GM19023 (cell line): ENCODE measurements at regions not wholly inside any gene's neighbourhood (a gene's known extent, or its start where the extent isn't known, plus 50 kb on each side); places are given as distances from the start of the nearest gene placed in this dataset.

ENCODE experiments used
- ATAC-seq: cut with Tn5 transposase; IDR thresholded peaks from one replicate; pipeline ENCODE4 v1.9.1; 2021; ENCODE audit warnings: mild to moderate bottlenecking, moderate library complexity; ENCODE audit not compliant: unreplicated experiment

DNA sequence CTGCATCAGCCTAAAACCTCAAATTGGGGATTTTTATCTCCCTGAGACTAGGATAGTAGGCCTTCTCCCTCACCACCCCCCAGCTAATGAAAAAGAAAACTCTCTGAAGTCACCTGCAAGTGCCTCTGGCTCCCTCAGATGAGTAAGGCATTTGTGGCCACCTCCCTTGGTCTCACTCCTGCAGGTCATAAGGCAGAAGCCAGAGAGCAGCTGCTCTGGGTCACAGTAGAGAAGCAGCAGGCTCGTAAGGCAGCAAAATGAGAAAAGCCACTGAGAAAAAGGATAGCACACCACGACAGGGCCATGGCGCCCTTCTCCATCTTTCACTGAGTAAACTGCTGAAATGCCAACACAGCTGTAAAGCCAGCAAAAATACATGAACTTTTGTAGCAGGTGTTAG is 296.7 kb upstream of the DPH6 start:
- no peak for ATAC-seq

DNA sequence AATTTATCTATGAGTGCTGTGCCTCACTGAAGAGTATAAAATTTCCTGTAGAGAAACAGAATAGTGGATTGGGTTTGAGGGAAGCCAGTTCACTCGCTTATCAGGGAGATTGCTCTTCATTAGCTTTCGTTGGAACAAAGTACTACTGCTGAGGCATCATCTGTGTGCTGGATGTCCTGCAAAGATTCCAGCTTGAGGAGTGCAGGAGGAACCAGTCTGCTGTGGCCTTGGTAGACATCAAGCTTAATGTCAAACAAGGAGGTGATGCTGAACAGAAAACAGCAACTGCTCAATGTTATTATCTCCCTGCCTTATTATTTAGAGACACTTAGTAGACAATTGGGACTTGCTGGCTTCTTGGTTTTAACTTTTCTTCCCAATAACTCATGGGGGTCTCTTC is 297.5 kb upstream of the DPH6 start:
- no peak for ATAC-seq

DNA sequence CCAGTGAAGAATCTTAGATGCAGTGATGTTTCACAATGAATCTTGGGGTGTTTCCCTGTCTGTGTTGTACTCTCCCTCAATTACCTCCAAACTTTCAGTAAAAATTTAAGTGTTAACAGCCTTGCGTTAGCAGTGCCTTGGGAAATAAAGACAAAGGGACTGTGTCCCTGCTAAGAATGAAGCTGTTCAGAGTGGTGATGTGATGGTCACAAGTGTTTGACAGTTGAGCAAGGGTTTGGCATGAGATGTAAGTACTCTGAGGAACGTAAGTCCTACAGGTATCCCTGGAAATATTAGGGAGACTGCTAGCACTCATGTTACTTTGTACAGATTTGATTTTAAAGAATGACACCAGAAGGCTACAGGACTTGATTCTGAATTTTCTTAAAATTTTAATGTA is 304.3 kb upstream of the DPH6 start:
- ATAC-seq: no peak

DNA sequence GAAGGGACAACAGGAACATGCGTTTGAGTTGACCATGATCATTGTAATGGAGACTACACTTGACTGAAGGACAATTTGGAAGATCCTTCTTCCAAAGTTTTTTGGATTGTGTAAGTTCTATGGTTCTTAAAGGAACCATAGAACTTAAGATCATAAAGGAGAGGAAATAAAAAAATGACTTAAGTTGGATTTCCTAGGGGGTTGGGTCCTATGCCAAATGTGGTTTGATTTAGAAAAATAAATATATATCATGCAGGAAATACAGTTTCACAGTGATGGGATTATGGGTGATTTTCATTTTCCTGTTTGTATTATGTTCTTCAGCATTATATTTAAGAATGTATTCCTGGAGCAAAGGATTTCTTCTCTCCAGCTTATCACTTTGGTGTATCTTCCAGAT is 305.5 kb upstream of the DPH6 start:
- ATAC-seq: no peak

DNA sequence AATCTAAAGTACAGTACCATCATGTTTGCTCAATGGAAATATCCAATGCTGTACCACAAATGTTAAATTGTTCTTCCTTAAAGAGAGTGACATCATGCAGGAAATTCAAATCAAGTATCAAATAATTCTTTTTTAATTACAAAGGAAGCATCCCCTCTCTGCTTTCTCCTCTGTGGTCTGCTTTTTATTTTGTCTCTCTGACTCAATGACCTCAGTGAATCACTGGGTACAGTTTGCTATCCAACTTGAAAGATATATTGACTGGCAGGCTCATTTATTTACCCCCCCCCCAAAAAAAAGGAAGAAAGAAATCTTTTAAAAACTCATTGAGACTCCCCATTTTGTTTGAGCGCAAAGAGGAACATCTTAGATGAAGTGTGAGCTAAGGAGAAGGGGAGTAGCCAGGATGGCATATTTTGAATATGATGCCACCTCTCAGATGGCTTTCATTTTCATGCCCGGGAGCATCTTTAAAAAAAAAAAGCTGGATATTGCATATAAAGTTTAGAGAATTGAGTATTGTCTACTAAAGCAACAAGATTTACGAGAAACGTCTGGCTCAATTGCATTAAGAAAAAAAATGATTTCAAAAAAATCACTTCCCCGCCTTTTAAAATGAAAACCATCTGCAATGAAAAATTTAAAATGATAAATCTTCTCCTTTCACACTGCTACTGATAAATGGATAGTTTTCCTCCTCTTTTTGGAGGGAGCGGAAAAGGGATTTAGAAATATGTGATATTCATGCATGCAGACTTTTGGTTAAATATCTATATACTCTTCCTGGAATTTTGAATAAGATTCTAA is 307.1 kb upstream of the DPH6 start:
- ATAC-seq: no peak

DNA sequence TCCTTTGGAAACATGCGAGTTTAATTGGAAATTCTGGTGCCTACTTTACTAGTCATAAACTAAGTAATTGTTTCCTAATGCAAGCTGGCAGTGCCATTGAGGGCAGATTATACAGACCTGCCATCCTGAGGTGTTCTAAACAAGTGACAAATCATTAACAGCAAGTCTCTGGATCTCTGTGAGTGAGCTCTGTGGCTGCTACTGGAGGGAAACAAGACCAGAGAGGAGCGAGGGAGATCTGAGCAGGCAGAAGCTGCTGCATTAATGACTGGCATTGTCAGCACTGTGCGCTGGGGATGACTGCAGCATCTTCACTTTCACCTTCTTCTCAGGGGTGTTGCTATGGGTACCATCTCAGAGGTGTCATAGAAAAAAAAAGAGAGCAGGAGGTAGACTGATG is 308.4 kb upstream of the DPH6 start:
- ATAC-seq: no peak

DNA sequence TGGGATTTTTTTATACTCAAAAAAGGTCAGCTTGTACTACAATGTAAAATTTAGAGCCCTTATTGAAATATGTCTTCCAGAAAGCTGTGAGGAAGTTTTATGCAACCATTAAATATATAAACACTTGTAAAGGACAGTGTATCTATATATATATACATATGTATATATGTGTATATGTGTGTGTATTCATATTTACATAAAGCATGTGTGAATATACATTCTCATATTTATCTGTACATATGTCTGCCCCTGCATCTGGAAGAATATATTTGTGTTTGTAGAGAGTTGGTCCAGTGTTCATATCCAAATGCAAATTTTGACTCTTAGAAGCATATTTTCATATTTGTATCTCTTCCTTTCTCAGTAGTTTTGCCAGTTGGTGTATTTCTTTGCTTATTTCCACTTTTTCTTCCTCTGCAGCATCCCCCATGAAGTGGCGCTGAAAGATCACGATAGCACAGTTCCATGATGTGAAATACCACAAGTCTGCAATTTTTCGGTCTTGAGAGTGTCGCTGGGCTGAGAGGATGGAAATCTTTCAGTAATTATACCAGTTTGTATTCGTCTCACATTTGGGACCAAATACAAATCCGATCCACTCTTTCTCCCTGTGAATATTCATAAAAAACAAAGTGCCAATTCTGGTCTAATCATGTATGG is 311.7 kb upstream of the DPH6 start:
- no peak for ATAC-seq

DNA sequence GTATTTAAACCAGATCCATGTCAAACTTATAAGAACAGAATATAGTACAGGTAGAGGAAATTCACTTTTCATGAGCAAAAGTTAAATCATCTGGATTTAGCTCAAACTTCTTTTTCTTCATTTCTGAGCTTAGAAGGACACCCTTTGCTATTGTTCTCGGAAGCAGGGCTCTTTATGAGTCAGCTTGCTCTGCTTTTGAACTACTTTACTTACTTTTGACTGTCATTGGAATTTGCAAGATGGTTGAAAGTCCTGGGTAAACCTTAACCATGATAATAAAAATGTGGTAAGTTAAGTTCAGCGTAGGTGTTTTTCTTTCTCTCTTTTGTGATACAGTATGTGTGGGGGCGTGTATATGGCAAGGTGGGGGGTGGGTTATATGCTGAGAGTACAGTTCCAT is 312.7 kb upstream of the DPH6 start:
- ATAC-seq: no peak

DNA sequence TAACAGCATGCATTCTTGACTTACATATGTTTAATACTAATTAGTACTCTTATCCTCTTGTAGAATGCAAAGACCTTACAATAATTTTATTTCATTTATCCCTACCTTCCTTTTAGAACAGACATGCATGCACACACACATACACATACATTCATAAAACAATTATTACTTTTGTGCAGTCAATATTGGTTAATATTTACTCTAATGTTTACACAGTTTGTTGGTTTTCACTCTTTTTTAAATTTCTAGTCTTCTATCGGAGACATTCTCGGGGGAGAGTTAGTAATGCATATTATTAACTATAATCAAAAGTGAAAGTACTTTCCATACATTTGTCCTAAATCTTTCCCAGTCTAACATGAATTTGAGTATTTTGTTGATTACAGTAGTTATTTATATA is 317.7 kb upstream of the DPH6 start:
- no peak for ATAC-seq

DNA sequence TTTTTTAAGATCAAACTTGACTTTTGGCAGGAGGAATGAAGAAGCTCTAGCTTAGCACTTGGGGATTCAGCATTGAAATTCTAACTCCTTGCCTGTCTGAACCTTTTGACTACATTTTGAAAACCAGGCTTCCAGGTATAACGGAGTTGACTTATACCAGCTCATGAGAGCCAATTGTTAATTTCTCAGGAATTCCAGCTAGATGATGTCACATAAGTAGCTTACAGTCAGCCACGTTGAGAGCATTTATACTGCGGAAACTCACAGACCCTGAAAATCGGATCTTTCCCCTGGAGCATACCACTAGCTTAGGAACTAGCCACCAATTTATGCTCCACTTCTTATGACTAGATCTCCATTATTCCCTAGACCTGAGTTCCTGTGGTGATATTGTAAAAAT is 321.4 kb upstream of the DPH6 start:
- ATAC-seq: no peak

DNA sequence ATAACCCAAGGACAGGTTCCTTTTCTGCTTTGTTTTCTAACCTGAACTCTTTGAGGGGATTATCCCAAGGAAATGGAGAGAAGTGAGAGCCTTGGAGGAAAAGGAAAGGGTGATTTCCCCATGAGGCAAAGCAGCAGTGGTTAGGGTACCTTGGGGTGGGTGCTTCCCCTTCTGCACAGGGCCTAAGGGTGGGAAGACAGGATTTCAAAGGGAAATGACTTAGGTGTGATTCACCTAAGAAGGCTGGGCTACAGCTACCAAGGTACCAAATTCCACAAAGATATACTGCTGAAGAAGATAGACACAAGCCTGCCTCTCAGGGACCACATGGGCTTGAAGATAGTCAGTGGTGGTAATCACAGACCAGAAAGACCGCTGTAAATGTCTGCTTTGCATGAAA is 325.3 kb upstream of the DPH6 start:
- no peak for ATAC-seq

DNA sequence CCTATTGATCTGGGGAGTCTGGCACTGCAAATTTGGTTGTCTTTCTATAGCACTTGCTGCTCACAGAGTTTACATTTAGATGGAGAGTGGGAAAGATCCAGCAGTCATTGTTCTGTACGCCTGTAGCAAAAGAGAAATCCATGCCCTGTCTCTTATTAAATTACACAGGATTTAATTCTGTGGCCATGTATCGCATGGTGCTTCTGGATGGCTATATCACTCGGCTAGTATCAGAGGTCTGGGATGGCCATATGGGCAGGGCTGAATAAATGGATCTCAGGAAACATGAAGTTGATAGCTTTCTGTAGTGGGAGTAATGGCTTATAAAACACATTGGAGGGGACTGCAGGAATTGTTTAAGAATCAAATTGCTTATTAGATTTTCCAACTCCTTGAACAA is 325.8 kb upstream of the DPH6 start:
- no peak for ATAC-seq

DNA sequence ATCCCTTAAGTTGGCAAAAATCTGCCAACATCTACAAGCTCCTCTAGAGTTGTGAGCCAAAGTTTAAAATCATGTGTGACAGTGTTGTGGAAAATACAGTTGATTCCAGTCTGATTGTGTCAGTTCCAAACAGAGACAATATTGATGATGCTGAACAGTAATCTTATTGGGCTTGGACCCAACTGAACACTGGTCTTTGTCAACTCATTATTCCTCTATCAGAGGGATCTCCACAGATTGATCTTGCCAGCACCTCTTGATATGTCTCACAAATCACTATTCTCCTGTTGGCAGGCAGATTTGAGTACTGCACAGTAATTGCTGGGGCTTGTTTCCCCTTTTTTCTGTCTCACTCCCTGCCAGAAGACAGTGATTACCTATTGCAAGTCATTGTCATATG is 326.6 kb upstream of the DPH6 start:
- ATAC-seq: no peak

DNA sequence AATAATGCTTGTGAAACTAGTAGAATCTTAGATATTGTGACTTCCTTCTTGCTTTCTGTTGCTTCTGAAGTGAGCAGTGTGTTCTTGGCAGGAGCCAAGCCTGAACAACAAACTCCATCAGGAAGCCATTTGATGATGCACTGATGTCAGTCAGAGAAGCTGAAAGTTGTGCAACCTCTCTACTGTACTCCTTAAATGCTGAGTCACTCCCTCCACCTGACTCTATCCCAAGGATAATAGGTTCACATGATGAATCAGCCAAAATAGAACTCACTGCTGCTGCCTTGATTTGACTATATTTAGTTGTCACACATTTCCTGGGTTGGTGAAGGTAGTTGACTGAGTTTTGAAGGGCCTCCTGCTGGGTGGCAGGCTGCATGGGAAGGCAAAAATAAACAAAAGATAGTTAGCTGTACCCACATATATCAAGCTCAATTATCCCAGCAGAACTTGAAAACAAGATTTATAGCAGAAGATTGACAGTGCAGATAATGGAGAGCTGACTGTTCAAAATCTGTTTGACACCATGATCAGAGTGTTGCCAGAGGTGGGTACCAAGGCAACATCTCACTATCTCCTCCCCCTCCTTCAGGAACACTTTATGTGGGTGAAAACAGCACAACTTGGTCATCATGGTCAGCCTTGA is 328.4 kb upstream of the DPH6 start:
- ATAC-seq: no peak

DNA sequence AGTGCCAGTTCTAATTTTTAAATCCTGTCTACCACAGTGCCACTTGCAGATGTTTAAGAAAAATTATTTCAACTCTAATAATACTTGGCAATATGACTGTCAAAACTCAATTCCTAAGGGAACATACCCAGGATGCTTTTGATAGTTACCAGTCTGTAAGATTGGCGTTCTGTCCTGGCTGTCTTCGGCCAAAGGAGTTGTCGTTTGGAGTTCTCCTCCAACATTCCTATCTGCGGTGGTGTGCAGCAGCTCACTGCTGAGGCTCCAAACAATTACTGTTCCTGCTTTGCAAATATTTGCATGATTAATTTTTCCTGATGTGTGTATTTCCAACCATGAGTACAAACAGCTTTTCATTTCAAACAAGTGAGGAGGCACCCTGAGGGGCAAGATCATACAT is 330.8 kb upstream of the DPH6 start:
- no peak for ATAC-seq

DNA sequence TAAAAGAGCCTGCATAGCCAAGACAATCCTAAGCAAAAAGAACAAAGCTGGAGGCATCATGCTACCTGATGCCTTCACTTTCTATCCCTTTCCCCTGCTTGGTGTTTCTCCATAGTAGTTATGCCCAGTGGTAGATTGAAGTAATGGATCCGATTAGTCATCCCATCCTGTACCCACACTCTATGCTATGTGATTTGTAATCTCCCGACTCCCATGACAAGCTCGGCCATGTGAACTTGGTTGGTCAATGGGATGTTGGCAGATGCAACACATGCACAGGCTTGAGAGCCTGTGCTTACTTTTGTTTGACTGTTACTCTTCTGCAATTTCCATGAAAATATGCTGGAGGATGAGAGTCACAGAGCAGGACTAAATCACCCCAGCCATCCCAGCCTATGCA is 334.9 kb upstream of the DPH6 start:
- ATAC-seq: no peak

DNA sequence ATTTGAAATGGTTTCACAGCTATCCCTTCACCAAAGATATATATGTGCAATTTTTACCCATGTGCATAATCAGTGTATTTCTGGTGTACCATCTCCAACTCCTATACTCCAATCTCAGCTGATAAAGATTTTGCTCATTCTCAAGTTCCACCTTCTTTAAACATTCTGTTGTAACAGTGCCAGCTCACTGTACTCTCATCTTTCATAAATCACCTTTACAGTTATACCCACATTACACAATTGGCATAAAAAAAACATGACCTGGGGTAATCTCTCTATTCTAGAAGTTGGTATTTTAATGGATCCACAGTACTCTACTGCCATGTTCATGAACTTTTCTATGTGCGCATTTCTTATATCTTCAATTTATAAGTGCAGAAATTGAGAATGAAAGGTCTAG is 339.9 kb upstream of the DPH6 start:
- no peak for ATAC-seq

DNA sequence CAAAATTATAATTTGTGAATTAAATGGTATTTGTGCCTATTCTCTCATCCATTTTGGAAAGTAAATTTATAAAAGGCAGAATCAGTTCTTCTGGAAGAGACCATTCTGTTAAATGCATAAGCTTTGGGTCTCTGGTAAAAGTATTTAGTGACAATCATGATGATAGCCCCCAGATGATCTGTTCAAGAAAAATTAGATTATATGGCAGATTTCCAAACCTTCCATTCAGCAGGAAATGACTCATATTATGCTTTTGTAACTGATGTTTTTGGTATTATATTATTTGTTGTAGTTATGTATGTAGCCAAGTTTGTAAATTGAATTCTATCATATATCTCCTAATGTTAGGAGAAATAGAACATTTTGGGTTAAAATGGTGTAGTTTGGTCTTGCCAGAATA is 340.8 kb upstream of the DPH6 start:
- ATAC-seq: no peak

DNA sequence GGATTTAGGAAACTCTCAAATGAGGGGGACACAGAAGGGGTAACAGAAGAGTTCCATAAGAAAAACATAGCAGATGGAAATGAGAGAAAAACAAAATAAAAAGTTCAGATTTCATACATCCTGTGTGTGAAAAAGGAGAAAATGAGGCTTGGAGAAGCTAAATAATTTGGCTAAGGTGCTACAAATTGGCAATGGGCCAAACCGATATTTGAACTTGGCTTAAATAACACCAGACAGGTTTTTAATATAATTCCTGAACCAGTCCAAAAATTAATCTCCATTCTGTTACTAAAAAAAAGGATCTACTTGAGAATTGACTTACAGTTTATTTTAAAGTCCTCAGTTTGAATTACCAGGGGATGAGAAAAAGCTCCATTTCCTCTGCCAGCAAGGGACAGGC is 342.9 kb upstream of the DPH6 start:
- no peak for ATAC-seq

DNA sequence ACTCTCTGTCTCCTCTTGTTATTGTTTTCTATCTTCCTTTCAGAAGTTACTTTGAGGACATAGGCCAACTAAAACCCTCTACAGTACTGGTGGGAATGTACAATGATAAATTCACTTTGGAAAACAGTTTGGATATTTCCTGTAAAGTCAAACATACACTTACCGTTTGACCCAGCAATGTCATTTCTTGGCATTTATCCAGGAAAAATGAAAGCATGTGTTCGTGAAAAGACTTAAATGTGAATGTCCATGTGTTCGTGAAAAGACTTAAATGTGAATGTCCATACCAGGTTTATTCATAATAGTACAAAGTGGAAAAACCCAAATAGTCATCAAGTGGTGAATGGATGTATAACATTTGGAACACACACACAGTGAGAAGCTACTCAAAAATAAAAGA is 361.5 kb upstream of the DPH6 start:
- no peak for ATAC-seq

DNA sequence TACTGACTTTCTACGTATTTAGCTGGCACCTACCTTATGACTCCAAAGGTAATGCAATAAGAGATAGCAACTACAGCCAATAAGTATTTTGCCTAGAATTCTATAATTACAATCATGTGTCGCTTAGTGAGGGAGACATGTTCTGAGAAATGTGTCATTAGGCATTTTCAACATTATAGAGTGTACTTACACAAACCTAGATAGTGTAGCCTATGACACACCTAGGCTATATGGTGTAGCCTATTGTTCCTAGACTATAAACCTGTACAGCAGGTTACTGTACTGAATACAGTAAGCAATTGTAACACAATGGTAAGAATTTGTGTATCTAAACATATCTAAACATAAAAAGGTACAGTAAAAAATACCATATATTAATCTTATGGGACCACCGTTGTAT is 363.4 kb upstream of the DPH6 start:
- ATAC-seq: no peak

DNA sequence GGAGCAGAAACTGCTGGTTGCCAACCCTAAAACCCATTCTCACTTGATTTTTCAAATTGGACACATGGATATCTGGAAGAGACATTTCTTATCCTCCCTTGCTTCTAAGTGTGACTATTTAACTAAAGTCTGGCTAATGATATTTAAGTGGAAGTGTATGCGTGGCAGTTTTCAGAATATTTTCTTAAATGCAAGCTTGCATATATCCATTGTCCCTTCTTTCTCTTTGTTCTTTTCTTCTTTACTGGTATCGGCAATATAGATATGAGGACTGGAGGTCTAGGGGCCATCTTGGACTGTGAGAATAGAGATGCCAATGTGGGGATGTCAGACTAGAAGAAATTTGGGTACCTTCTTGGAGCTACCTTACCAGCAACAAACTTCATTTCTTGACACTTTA is 364.3 kb upstream of the DPH6 start:
- ATAC-seq: no peak
